ENCODE measurements at regions not wholly inside any gene's neighbourhood (a gene's known extent, or its start where the extent isn't known, plus 50 kb on each side); places are given as distances from the start of the nearest gene placed in this dataset.
"Not testable (repeated sequence)": the region's sequence is repeated elsewhere in the genome, so short reads cannot be mapped to it uniquely, and the experiment has no call there.

DNA sequence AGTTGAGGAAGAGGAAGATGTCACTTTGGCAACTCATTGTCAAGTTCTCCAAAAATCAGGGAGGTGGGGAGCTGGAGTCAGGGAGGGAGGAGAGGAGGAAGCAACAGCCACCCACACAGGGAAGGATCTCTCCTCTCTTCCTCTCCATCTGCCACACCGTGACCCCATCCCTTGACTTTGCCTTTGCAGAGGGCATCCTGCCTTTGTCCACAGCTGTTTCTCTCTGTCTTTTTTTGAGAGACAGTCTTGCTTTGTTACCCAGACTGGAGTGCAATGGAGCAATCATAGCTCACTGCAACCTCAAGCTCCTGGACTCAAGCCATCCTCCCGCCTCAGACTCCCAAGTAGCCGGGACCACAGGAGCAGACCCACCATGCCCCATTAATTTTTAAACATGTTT, 276.0 kb downstream of the SHOX start:
- Histone ChIP-seq H3K9me3 (peaks cover 0 to 22% (median 0%) of the 10 kb centered on the region in 4 donors), H3K36me3 (no peaks in the 10 kb centered on the region), H3K27ac (no peak overlapping the region), H3K4me1 (no peaks in the 10 kb centered on the region), H3K4me3 (no peak overlapping the region), H3K27me3 (no peaks in the 10 kb centered on the region)
- TF ChIP-seq, protein P1, sequence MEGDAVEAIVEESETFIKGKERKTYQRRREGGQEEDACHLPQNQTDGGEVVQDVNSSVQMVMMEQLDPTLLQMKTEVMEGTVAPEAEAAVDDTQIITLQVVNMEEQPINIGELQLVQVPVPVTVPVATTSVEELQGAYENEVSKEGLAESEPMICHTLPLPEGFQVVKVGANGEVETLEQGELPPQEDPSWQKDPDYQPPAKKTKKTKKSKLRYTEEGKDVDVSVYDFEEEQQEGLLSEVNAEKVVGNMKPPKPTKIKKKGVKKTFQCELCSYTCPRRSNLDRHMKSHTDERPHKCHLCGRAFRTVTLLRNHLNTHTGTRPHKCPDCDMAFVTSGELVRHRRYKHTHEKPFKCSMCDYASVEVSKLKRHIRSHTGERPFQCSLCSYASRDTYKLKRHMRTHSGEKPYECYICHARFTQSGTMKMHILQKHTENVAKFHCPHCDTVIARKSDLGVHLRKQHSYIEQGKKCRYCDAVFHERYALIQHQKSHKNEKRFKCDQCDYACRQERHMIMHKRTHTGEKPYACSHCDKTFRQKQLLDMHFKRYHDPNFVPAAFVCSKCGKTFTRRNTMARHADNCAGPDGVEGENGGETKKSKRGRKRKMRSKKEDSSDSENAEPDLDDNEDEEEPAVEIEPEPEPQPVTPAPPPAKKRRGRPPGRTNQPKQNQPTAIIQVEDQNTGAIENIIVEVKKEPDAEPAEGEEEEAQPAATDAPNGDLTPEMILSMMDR (IDR thresholded peaks at IDR 0.05), result no peak
- DNase-seq (ENCODE audit: low spot score in 2 of 2), result no peak
- WGBS, 2 donors, result 38 to 59% methylated on average over 3 of the region's 3 CpGs

GRCh38 chrX:905848-906566, 275.4 kb downstream of the SHOX start:
- Histone ChIP-seq H3K27ac (no peak overlapping the region), H3K4me1 (no peaks in the 10 kb centered on the region), H3K27me3 (no peaks in the 10 kb centered on the region), H3K4me3 (no peak overlapping the region), H3K36me3 (no peaks in the 10 kb centered on the region), H3K9me3 (peaks cover 0 to 16% (median 0%) of the 10 kb centered on the region in 4 donors)
- TF ChIP-seq, protein P1 (IDR thresholded peaks at IDR 0.05), result no peak
- TF ChIP-seq EP300 (IDR thresholded peaks at IDR 0.05) (no peak), POLR2A (IDR thresholded peaks at IDR 0.05) (no peak)
- no peak for DNase-seq (ENCODE audit: low spot score in 2 of 2)
- WGBS, 2 donors, result 28 to 34% methylated on average over 19 of the region's 19 CpGs

GRCh38 chrX:903116-903515, 272.5 kb downstream of the SHOX start:
- Histone ChIP-seq H3K36me3 (no peaks in the 10 kb centered on the region), H3K27me3 (no peaks in the 10 kb centered on the region), H3K4me1 (no peaks in the 10 kb centered on the region), H3K4me3 (no peak overlapping the region), H3K27ac (no peak overlapping the region), H3K9me3 (peaks cover 0 to 16% (median 0%) of the 10 kb centered on the region in 4 donors)
- no peak for DNase-seq (ENCODE audit: low spot score in 2 of 2)
- WGBS, 2 donors, result 50 to 66% methylated on average over 15 of the region's 15 CpGs
- TF ChIP-seq EP300 (IDR thresholded peaks at IDR 0.05) (no peak), POLR2A (IDR thresholded peaks at IDR 0.05) (no peak)
- TF ChIP-seq, protein P1 (IDR thresholded peaks at IDR 0.05), result no peak

DNA sequence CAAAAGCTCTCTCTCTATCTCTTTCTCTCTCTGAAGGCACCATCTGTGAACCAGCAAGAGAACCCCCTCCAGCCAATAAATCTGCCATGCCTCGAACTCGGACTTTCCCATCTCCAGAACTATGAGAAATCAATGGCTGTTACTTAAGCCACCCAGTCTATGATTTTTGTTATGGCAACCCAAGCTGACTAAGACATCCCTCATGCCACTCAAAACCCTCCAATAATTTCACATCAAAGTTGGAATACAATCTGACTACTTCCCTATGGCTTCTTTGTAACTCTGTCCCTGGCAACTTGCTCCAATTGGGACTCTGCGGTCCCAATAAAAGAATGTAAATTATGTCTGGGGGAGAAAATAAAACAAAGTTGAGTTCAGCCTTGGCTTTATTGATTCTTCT, 265.7 kb downstream of the SHOX start:
- H3K4me3 ChIP-seq, result no peak overlapping the region
- H3K27ac ChIP-seq, result no peak overlapping the region
- TF ChIP-seq POLR2A (IDR thresholded peaks at IDR 0.05) (no peak), EP300 (IDR thresholded peaks at IDR 0.05) (no peak)
- TF ChIP-seq, protein P1 (IDR thresholded peaks at IDR 0.05), result no peak
- 86 to 93% methylated on average over 3 of the region's 3 CpGs for WGBS, 2 donors
- DNase-seq (ENCODE audit: low spot score in 2 of 2), result no peak
- no peaks in the 10 kb centered on the region for H3K4me1 ChIP-seq
- peaks cover 0 to 53% (median 0%) of the 10 kb centered on the region in 4 donors for H3K9me3 ChIP-seq
- H3K36me3 ChIP-seq, result no peaks in the 10 kb centered on the region
- H3K27me3 ChIP-seq, result no peaks in the 10 kb centered on the region

- TF ChIP-seq EP300 (IDR thresholded peaks at IDR 0.05) (no peak), POLR2A (IDR thresholded peaks at IDR 0.05) (no peak)
- TF ChIP-seq, protein P1 (IDR thresholded peaks at IDR 0.05), result no peak
- Histone ChIP-seq H3K4me1 (no peaks in the 10 kb centered on the region), H3K9me3 (peaks cover 0 to 55% (median 1%) of the 10 kb centered on the region in 4 donors), H3K27me3 (no peaks in the 10 kb centered on the region), H3K4me3 (no peak overlapping the region), H3K27ac (no peak overlapping the region), H3K36me3 (no peaks in the 10 kb centered on the region)
- WGBS, 2 donors, result 89% methylated on average over 5 of the region's 5 CpGs
- no peak for DNase-seq (ENCODE audit: low spot score in 2 of 2)
Observed at GRCh38 chrX:889966-890651, 259.5 kb downstream of the SHOX start.

DNA sequence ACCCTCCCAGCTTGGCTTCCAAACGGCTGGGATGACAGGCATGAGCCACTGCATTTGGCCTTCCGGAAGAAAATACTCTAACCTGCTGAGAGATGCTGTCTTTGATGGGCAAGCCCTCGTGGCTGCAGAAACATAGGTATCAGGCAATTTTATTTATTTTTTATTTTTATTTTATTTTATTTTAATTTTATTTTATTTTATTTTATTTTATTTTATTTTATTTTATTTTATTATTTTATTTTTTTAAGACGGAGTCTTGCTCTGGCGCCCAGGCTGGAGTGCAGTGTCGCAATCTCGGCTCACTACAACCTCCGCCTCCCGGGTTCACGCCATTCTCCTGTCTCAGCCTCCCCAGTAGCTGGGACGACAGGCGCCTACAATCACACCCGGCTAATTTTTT, 257.1 kb downstream of the SHOX start:
- H3K27me3 ChIP-seq; H3K4me1 ChIP-seq; H3K27ac ChIP-seq; DNase-seq (ENCODE audit: low spot score in 2 of 2); H3K36me3 ChIP-seq; H3K4me3 ChIP-seq: not testable (repeated sequence)
- H3K9me3 ChIP-seq, result peaks cover 0 to 56% (median 1%) of the 10 kb centered on the region in 4 donors
- 92% methylated on average over 13 of the region's 13 CpGs for WGBS, 2 donors
